ENCODE measurements at regions not wholly inside any gene's neighbourhood (a gene's known extent, or its start where the extent isn't known, plus 50 kb on each side); places are given as distances from the start of the nearest gene placed in this dataset.

DNA sequence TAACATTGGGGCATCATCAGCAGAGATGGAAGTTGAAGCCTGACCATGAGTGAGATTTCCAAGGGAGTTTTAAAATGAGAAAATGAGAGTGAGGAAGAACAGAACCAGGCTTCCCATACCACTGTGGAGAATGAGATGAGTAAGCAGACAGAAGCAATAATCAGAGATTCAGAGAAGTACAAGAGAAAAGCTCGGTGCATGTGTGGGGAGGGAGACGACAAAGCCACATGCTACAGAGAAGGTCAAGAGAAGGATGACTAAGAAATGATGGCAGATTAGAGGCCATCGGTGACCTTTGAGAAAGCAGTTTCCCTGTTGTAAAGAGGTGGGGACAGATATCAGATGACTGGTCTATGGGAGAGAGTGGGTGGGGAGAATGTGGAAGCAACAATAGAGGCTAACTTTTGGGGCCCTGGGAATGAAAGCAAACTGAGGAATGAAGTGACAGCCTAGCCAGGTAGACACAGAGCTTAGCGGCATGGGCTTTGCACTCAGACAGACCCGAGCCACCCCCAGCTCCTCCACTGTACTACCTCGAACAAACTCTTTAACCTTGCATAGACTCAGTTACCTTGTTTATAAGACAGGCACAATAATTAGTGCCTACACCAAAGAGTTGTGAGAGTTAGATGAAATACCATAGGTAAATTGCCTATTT is 207.7 kb downstream of the PIK3R1 start:
- Histone ChIP-seq H3K36me3 (ENCODE audit: insufficient read depth, low read length) (no peaks in the 10 kb centered on the region), H3K9ac (ENCODE audit: insufficient read length) (no peak overlapping the region), H3K4me3 (no peak overlapping the region), H3K9me3 (ENCODE audit: low read depth, low read length) (no peaks in the 10 kb centered on the region), H3K27ac (no peak overlapping the region)
- TF ChIP-seq EZH2 (IDR thresholded peaks at IDR 0.05), result no peak
- TF ChIP-seq POLR2AphosphoS5 (IDR thresholded peaks at IDR 0.05; ENCODE audit: borderline replicate concordance, low read depth, low read length), result no peak
- TF ChIP-seq FOXP2 (optimal IDR thresholded peaks at IDR 0.05; ENCODE audit: control extremely low read depth, extremely low read length, insufficient read depth), result no peak
- no peak for DNase-seq (ENCODE audit: low read depth, low spot score)

DNA sequence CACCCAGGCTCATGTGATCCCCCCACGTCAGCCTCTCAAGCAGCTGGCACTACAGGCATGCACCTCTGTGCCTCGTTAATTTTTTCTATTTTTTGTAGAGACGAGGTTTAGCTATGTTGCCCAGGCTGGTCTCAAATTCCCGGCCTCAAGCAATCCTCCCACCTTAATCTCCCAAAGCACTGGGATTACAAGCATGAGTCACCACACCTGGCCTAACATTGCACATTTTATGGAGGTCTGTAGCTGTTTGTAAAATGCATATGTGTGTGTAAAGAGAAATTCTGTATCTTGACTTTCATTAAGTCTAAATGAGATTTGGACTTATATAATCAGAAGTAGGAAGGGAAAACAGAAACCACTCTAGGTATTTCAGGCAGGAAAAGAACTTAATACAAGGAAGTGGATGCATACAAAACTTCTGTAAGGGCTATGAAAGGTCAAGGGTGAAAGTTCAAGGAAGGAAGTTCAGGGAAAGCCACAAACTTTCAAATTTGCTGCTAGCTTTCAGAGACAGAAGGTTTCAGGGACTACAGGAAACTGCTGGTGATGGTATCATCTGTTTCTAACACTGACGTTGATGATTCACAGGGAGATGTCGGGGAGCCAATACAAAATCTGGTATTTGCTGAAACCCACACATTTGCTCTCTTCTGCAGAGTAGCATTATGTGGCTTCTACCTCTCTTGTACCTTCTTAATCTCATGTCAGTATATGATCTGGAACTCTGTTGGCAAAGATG is 209.4 kb downstream of the PIK3R1 start:
- no peak overlapping the region for H3K27ac ChIP-seq
- H3K9ac ChIP-seq (ENCODE audit: insufficient read length), result no peak overlapping the region
- H3K36me3 ChIP-seq (ENCODE audit: insufficient read depth, low read length), result no peaks in the 10 kb centered on the region
- no peaks in the 10 kb centered on the region for H3K9me3 ChIP-seq (ENCODE audit: low read depth, low read length)
- TF ChIP-seq EZH2 (IDR thresholded peaks at IDR 0.05) (no peak), POLR2AphosphoS5 (IDR thresholded peaks at IDR 0.05; ENCODE audit: borderline replicate concordance, low read depth, low read length) (no peak), FOXP2 (optimal IDR thresholded peaks at IDR 0.05; ENCODE audit: control extremely low read depth, extremely low read length, insufficient read depth) (no peak)
- no peak overlapping the region for H3K4me3 ChIP-seq
- DNase-seq (ENCODE audit: low read depth, low spot score), result no peak

DNA sequence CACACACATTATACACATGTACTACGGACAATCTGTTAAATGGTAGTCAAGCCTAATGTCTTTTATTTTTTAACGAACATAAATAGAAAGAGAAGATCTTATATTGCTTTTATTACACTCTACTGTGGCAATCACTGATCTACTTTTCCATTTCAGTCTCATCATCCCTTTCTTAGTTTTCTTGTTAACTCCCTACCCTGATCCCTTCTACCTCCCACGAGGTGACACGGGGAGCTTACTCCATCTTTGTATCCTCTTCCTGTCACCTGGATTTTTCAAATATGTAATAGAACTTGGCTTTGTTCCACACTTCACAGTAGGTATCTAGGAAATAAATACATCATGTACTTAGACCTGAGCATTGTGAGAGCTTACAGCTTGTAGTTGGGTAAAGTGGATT is 211.0 kb downstream of the PIK3R1 start:
- no peaks in the 10 kb centered on the region for H3K9me3 ChIP-seq (ENCODE audit: low read depth, low read length)
- H3K4me3 ChIP-seq, result no peak overlapping the region
- no peak overlapping the region for H3K27ac ChIP-seq
- no peaks in the 10 kb centered on the region for H3K36me3 ChIP-seq (ENCODE audit: insufficient read depth, low read length)
- no peak overlapping the region for H3K9ac ChIP-seq (ENCODE audit: insufficient read length)
- DNase-seq (ENCODE audit: low read depth, low spot score), result no peak
- TF ChIP-seq FOXP2 (optimal IDR thresholded peaks at IDR 0.05; ENCODE audit: control extremely low read depth, extremely low read length, insufficient read depth) (no peak), EZH2 (IDR thresholded peaks at IDR 0.05) (no peak)

DNA sequence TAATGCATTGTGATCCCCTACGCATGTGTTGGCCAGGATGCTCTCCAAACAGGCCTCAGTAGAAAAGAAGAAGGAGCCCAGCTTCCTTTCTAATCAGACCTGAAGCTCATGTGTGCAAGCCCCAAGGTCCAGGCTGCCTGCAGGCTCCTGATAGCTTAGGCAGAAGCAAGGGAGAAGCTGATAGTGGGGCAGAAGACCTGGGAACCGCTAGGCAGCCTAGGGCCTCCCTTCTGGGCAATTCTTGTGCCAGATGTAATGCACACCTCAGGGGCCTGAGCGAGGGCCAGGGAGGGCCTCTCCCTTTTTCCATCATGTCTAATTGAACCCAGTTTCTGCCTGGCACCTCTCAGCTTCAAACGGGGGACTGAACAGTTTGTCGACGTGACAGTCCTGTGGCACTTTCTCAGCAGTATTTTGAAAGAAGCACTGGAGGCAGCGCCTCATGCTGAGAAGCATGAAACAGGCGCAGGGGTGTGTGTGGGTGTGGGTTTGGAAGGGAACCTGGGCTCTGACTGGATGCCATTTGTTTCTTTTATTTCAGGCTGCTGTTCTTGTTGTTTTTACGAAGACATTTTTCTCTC is 212.8 kb downstream of the PIK3R1 start:
- H3K27ac ChIP-seq, result no peak overlapping the region
- DNase-seq (ENCODE audit: low read depth, low spot score), result no peak
- TF ChIP-seq EZH2 (IDR thresholded peaks at IDR 0.05) (no peak), FOXP2 (optimal IDR thresholded peaks at IDR 0.05; ENCODE audit: control extremely low read depth, extremely low read length, insufficient read depth) (no peak), POLR2AphosphoS5 (IDR thresholded peaks at IDR 0.05; ENCODE audit: borderline replicate concordance, low read depth, low read length) (no peak)
- H3K9ac ChIP-seq (ENCODE audit: insufficient read length), result no peak overlapping the region
- H3K36me3 ChIP-seq (ENCODE audit: insufficient read depth, low read length), result no peaks in the 10 kb centered on the region
- H3K4me3 ChIP-seq, result no peak overlapping the region
- H3K9me3 ChIP-seq (ENCODE audit: low read depth, low read length), result no peaks in the 10 kb centered on the region

DNA sequence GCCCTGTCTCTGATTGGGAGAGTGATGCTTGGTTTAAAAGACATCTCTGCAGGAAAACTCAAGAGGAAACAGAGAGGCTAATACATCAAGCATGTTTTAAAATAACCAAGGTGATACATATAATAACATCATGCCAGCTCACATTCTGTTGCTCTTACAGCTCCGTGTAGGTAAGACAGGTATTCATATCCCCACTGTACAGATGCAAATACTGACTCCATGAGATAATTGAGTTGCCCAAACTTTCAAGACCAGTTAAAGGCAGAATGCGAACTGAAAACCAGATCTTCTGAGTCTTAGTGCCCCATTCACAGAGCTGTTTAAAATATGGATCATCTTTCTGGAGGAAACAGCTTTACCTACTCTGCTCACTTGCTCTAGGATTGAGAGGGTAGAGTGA is 214.0 kb downstream of the PIK3R1 start:
- DNase-seq (ENCODE audit: low read depth, low spot score), result no peak
- H3K27ac ChIP-seq, result no peak overlapping the region
- no peak overlapping the region for H3K4me3 ChIP-seq
- no peak overlapping the region for H3K9ac ChIP-seq (ENCODE audit: insufficient read length)
- no peaks in the 10 kb centered on the region for H3K9me3 ChIP-seq (ENCODE audit: low read depth, low read length)
- H3K36me3 ChIP-seq (ENCODE audit: insufficient read depth, low read length), result no peaks in the 10 kb centered on the region
- TF ChIP-seq EZH2 (IDR thresholded peaks at IDR 0.05) (no peak), POLR2AphosphoS5 (IDR thresholded peaks at IDR 0.05; ENCODE audit: borderline replicate concordance, low read depth, low read length) (no peak), FOXP2 (optimal IDR thresholded peaks at IDR 0.05; ENCODE audit: control extremely low read depth, extremely low read length, insufficient read depth) (no peak)

DNA sequence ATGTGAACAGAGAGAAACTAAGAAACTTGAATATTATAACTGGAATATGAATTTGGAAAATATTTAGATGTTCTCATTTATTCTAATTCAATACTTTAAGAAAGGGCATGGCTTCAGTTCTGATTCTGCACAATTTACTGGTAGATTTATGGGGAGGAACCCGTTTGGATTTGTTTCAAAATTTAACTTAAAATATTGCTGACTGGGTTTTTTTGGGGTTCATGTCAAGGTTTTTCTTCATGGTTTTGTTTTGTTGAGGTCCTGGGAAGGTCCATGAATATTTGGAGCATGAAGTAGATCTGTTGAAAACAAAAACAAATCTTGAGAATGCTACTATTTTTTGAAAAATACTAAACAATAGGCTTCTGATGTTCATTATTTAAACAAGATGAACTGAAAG is 214.7 kb downstream of the PIK3R1 start:
- no peak for TF ChIP-seq FOXP2 (optimal IDR thresholded peaks at IDR 0.05; ENCODE audit: control extremely low read depth, extremely low read length, insufficient read depth)
- TF ChIP-seq POLR2AphosphoS5 (IDR thresholded peaks at IDR 0.05; ENCODE audit: borderline replicate concordance, low read depth, low read length), result no peak
- TF ChIP-seq EZH2 (IDR thresholded peaks at IDR 0.05), result no peak
- Histone ChIP-seq H3K9me3 (ENCODE audit: low read depth, low read length) (no peaks in the 10 kb centered on the region), H3K36me3 (ENCODE audit: insufficient read depth, low read length) (no peaks in the 10 kb centered on the region), H3K27ac (no peak overlapping the region), H3K9ac (ENCODE audit: insufficient read length) (no peak overlapping the region), H3K4me3 (no peak overlapping the region)
- no peak for DNase-seq (ENCODE audit: low read depth, low spot score)

DNA sequence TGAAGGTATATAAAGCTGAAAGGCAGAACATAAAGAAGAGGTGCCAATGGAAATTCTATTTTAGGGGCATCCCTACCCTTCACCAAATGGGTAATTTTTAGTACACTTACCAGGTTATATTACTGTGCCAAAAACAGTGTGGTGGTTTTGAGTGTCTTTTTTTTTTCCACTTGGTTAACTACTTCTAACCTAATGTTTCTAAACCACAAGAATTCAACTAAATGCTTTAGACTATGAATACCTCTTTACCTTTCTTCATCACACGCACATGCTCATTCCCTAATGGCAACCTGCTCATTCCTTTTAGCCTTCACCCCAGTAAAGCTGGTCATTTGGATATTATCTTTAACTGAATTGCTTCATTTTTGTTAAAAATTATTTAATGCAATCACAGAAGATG is 215.6 kb downstream of the PIK3R1 start:
- Histone ChIP-seq H3K9ac (ENCODE audit: insufficient read length) (no peak overlapping the region), H3K4me3 (no peak overlapping the region)

DNA sequence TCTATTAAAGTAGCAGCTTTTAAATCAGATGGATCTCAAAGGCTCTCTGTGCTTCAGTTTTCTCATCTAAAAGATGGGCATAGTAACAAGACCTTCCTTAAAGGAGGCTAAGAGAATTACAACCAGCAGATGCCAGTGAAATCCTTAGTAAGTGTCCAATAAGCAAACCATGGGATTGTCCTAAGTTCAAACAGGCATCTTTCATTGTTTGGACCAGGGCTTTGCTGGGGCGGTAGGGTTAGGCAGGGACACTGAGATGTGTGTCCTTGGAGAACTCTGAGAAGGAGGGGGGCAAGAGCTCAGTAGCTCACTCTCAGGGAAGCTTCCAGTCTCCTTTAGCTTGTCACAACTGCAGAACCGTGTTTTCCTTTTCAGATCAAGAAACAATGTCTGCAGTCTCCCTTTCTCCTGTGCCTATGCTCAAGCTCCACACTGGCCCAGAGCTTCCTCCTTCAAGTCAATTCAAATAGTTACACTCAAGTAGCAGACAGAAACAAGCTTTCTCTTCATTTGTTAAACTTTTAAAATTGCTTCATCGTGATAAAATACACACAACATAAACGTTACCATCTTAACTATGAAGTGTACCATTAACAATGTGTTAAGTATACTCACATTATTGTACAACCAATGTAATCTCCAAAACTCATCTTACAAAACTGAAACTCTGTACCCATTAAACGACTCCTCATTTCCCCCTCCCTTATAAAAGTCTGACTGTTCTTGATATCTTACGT is 216.2 kb downstream of the PIK3R1 start:
- no peak overlapping the region for H3K9ac ChIP-seq (ENCODE audit: insufficient read length)
- no peak for DNase-seq (ENCODE audit: low read depth, low spot score)
- no peak overlapping the region for H3K27ac ChIP-seq
- no peaks in the 10 kb centered on the region for H3K9me3 ChIP-seq (ENCODE audit: low read depth, low read length)
- TF ChIP-seq EZH2 (IDR thresholded peaks at IDR 0.05), result no peak
- TF ChIP-seq POLR2AphosphoS5 (IDR thresholded peaks at IDR 0.05; ENCODE audit: borderline replicate concordance, low read depth, low read length), result no peak
- no peak for TF ChIP-seq FOXP2 (optimal IDR thresholded peaks at IDR 0.05; ENCODE audit: control extremely low read depth, extremely low read length, insufficient read depth)
- H3K4me3 ChIP-seq, result no peak overlapping the region
- H3K36me3 ChIP-seq (ENCODE audit: insufficient read depth, low read length), result no peaks in the 10 kb centered on the region

More for the DNA sequence above, 215.6 kb downstream of the PIK3R1 start:
- no peak for DNase-seq (ENCODE audit: low read depth, low spot score)
- H3K27ac ChIP-seq, result no peak overlapping the region
- no peaks in the 10 kb centered on the region for H3K9me3 ChIP-seq (ENCODE audit: low read depth, low read length)
- no peaks in the 10 kb centered on the region for H3K36me3 ChIP-seq (ENCODE audit: insufficient read depth, low read length)
- TF ChIP-seq EZH2 (IDR thresholded peaks at IDR 0.05), result no peak
- no peak for TF ChIP-seq FOXP2 (optimal IDR thresholded peaks at IDR 0.05; ENCODE audit: control extremely low read depth, extremely low read length, insufficient read depth)
- no peak for TF ChIP-seq POLR2AphosphoS5 (IDR thresholded peaks at IDR 0.05; ENCODE audit: borderline replicate concordance, low read depth, low read length)
